HG03159 (cell line): ENCODE measurements at regions not wholly inside any gene's neighbourhood (a gene's known extent, or its start where the extent isn't known, plus 50 kb on each side); places are given as distances from the start of the nearest gene placed in this dataset.
"Not testable (repeated sequence)": the region's sequence is repeated elsewhere in the genome, so short reads cannot be mapped to it uniquely, and the experiment has no call there.

Experiments used
- ATAC-seq: cut with Tn5 transposase; IDR thresholded peaks from one replicate; pipeline ENCODE4 v1.9.1; 2021; ENCODE audit warnings: mild to moderate bottlenecking, moderate library complexity; ENCODE audit not compliant: unreplicated experiment

- no peak for ATAC-seq
Measured at GRCh38 chr15:87681104-87681503, 575.4 kb downstream of the NTRK3 start.

- ATAC-seq = no peak
Measured at GRCh38 chr15:87680208-87680607, 576.3 kb downstream of the NTRK3 start.

GRCh38 chr15:87675271-87675670, 581.3 kb downstream of the NTRK3 start:
- ATAC-seq = no peak

GRCh38 chr15:87672309-87673288, 583.9 kb downstream of the NTRK3 start:
- no peak for ATAC-seq

- ATAC-seq = no peak
Measured at GRCh38 chr15:87671289-87671688, 585.2 kb downstream of the NTRK3 start.

GRCh38 chr15:87669846-87670245, 586.7 kb downstream of the NTRK3 start:
- no peak for ATAC-seq

- not testable (repeated sequence) for ATAC-seq
Measured at GRCh38 chr15:87668768-87669564, 587.6 kb downstream of the NTRK3 start.

GRCh38 chr15:87667643-87668042, 588.9 kb downstream of the NTRK3 start:
- ATAC-seq = no peak

- no peak for ATAC-seq
Measured at GRCh38 chr15:87662575-87662974, 594.0 kb downstream of the NTRK3 start.

GRCh38 chr15:87661454-87662355, 594.8 kb downstream of the NTRK3 start:
- no peak for ATAC-seq

- ATAC-seq = no peak
Measured at GRCh38 chr15:87660251-87661129, 596.0 kb downstream of the NTRK3 start.

GRCh38 chr15:87656372-87656771, 600.2 kb downstream of the NTRK3 start:
- no peak for ATAC-seq

GRCh38 chr15:87653646-87654045, 602.9 kb downstream of the NTRK3 start:
- no peak for ATAC-seq

- ATAC-seq = no peak
Measured at GRCh38 chr15:87649175-87649574, 607.4 kb downstream of the NTRK3 start.

- no peak for ATAC-seq
Measured at GRCh38 chr15:87648278-87648677, 608.3 kb downstream of the NTRK3 start.

GRCh38 chr15:87645723-87646122, 610.8 kb downstream of the NTRK3 start:
- no peak for ATAC-seq

- ATAC-seq = not testable (repeated sequence)
Measured at GRCh38 chr15:87642997-87643396, 613.5 kb downstream of the NTRK3 start.

GRCh38 chr15:87639305-87640011, 617.1 kb downstream of the NTRK3 start:
- no peak for ATAC-seq

- no peak for ATAC-seq
Measured at GRCh38 chr15:87638554-87639083, 617.9 kb downstream of the NTRK3 start.
